Naive thymus-derived CD8-positive, alpha-beta T cell (primary cell): ENCODE measurements at regions not wholly inside any gene's neighbourhood (a gene's known extent, or its start where the extent isn't known, plus 50 kb on each side); places are given as distances from the start of the nearest gene placed in this dataset.

Experiments used
- ATAC-seq, 2 donors: fragments of 150-1000 bp; cut with Tn5 transposase in 1 of 2; sonication (Bioruptor Pico), chemical (Tn5 transposase) in 1 of 2; 1 replicate in 1 of 2; 2 replicates in 1 of 2; pipeline ENCODE4 v1.10.0; 2021; ENCODE audit warnings: mild to moderate bottlenecking in 2 of 2, moderate library complexity in 2 of 2
- POLR2A ChIA-PET: fragments of 350-600 bp; sonication (Branson Sonifier 250); formaldehyde crosslinking; loops from one replicate; lab custom pipeline; 2021; ENCODE audit warnings: antibody characterized with exemption; lab: Charles Lee
- DNase-seq, 10 donors: peaks; one replicate each; pipeline versions ENCODE4 v3.0.0 to v3.0.0-alpha.2; 2020 to 2022
- H3K27ac Mint-ChIP-seq, 10 donors: one replicate each; pipeline ENCODE4 v1.8.0; 2020 to 2022; ENCODE audit warnings: mild to moderate bottlenecking in 10 of 10, mixed read lengths in 10 of 10, moderate library complexity in 4 of 10, inconsistent platforms in 1 of 10
- H3K27me3 Mint-ChIP-seq, 5 donors: one replicate each; pipeline ENCODE4 v1.8.0; 2021 to 2022; ENCODE audit warnings: mixed read lengths in 5 of 5
- H3K36me3 Mint-ChIP-seq, 3 donors: one replicate each; pipeline ENCODE4 v1.8.0; 2020 to 2022; ENCODE audit warnings: mixed read lengths in 3 of 3, mild to moderate bottlenecking in 2 of 3, inconsistent platforms in 1 of 3
- H3K4me1 Mint-ChIP-seq, 4 donors: one replicate each; pipeline ENCODE4 v1.8.0; 2021 to 2022; ENCODE audit warnings: mixed read lengths in 4 of 4
- H3K4me3 Mint-ChIP-seq, 10 donors: one replicate each; pipeline ENCODE4 v1.8.0; 2020 to 2022; ENCODE audit warnings: mild to moderate bottlenecking in 10 of 10, mixed read lengths in 10 of 10, moderate library complexity in 6 of 10, inconsistent platforms in 1 of 10
- H3K9me3 Mint-ChIP-seq, 9 donors: one replicate each; pipeline ENCODE4 v1.8.0; 2020 to 2022; ENCODE audit warnings: mixed read lengths in 9 of 9, mild to moderate bottlenecking in 3 of 9, inconsistent platforms in 1 of 9, moderate library complexity in 1 of 9

DNA sequence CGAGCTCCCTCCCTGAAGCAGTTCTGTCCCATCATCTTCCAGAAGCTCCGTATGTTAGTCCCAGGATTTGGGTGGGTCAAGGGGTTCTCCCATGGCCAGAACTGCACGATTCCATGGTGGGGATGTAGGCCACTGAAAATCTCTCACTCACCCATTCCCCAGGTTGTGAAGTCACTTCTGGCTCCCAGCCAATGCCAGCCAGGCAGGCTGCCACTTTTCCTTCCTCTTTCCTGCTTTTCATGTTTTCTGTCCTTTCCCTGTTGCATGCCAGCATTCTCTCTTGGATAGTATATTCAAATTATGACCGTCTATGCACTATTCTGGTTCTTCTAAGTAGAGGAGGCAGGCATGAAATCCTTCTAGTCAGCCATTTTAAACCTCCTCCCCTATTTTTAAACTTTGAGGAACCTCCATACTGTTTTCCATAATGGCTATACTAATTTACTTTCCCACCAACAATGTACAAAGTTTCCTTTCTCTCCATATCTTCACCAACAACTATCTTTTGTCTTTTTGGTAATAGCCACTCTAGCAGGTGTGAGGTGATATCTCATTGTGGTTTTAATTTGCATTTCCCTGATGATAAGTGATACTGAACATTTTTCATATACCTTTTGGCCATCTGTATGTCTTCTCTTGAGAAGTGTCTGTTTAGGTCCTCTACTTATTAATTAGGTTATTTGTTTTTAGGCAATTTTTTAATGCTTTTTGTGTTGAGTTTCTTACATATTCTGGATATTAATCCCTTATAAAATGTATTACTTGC is 182.1 kb upstream of the TET2 start:
- POLR2A ChIA-PET: no interaction called here
- Mint-ChIP-seq H3K4me1 (peaks cover 8 to 16% (median 12%) of the 10 kb centered on the region in 4 donors), H3K9me3 (peaks cover 2 to 15% (median 6%) of the 10 kb centered on the region in 9 donors), H3K27me3 (no peaks in the 10 kb centered on the region), H3K4me3 (no peak overlapping the region), H3K36me3 (peaks cover 0 to 24% (median 10%) of the 10 kb centered on the region in 3 donors), H3K27ac (no peak overlapping the region)
- DNase-seq (no peak), ATAC-seq (no peak)

DNA sequence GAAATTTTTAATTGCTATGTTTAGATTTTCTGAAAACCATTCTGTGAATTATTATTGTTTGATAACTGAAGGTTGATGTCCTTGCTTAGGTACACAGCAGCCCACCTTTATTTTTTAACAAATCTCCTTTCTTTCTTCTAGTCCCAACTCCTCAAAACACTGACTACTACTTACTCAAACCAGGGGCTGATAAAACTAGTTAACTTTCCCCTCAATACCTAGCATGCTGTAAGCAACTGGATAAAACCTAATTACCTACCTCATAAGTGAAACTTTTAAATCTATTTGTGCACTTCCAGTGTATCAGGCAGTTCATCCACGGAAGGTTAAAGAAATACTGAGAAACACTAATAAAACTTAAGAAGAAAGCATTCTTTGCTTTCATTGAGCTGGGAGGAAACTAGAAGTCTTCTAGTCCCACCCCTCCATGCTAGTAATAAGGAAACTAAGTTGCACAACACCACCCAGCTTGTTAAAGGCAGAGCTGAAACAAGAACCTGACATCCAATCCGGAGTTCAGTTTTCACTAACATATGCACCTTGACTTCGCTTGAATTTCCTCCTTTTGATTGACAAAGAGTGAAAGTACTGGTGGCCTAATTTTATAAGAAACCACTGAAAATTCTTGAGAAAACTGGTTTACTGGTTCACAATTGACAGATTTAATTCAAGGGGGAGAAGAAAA is 180.2 kb upstream of the TET2 start:
- POLR2A ChIA-PET: interaction anchor here (1.5 kb wide), 1 partner anchor 17 kb away, joined by 3 read pairs; no protein-coding TSS in a partner anchor
- Mint-ChIP-seq H3K27ac (peak overlapping the region; percentile 83 to 97 (median 90)), H3K27me3 (no peaks in the 10 kb centered on the region), H3K4me3 (peak overlapping the region; percentile 51 to 88 (median 76)), H3K4me1 (peaks cover 8 to 16% (median 12%) of the 10 kb centered on the region in 4 donors), H3K36me3 (peaks cover 0 to 17% (median 7%) of the 10 kb centered on the region in 3 donors), H3K9me3 (peaks cover 0 to 5% (median 0%) of the 10 kb centered on the region in 9 donors)
- DNase-seq: peak in 5 of 10 donors; percentile 9 to 50 (median 25)
- ATAC-seq: peak; percentile 94 to 99

- DNase-seq: no peak
- Mint-ChIP-seq H3K4me3 (peak overlapping the region; percentile 51 to 88 (median 76)), H3K9me3 (peaks cover 0 to 3% (median 0%) of the 10 kb centered on the region in 9 donors), H3K36me3 (peaks cover 0 to 14% (median 3%) of the 10 kb centered on the region in 3 donors), H3K27me3 (no peaks in the 10 kb centered on the region), H3K27ac (peak overlapping the region; percentile 83 to 97 (median 90)), H3K4me1 (peaks cover 8 to 16% (median 12%) of the 10 kb centered on the region in 4 donors)
- ATAC-seq: peak in 1 of 2 donors; percentile 24
- POLR2A ChIA-PET: interaction anchor here (1.5 kb wide), 1 partner anchor 17 kb away, joined by 3 read pairs; no protein-coding TSS in a partner anchor
These were observed 179.7 kb upstream of the TET2 start for GRCh38 chr4:104967034-104967401.

- no peak overlapping the region for H3K4me3 Mint-ChIP-seq
- H3K27ac Mint-ChIP-seq: no peak overlapping the region
- H3K36me3 Mint-ChIP-seq: peaks cover 0 to 10% (median 0%) of the 10 kb centered on the region in 3 donors
- no peak for ATAC-seq
- no peaks in the 10 kb centered on the region for H3K9me3 Mint-ChIP-seq
- DNase-seq: no peak
- peaks cover 8 to 17% (median 12%) of the 10 kb centered on the region in 4 donors for H3K4me1 Mint-ChIP-seq
- POLR2A ChIA-PET: no interaction called here
- no peaks in the 10 kb centered on the region for H3K27me3 Mint-ChIP-seq
These were observed 177.1 kb upstream of the TET2 start for GRCh38 chr4:104969394-104970082.

DNA sequence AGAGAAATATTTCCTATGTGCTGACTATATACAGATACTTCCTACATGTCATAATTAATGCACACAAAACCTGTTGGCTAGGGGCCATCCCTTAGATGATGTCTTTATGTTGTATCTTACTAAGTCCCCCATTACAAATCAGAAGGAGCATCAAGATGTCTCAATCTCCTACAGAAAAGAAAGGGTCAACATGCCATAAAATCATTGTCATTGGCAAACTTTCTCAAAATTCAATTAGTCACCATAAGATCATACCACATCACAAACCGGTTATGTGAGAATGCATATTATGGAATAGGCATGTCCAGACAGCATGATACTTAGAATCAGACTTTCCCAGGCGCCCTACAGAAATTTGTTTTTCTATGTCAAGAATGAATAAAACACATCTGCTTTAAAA is 175.2 kb upstream of the TET2 start:
- H3K4me1 Mint-ChIP-seq: peaks cover 7 to 13% (median 8%) of the 10 kb centered on the region in 4 donors
- no peak overlapping the region for H3K4me3 Mint-ChIP-seq
- POLR2A ChIA-PET: no interaction called here
- H3K9me3 Mint-ChIP-seq: no peaks in the 10 kb centered on the region
- H3K27me3 Mint-ChIP-seq: no peaks in the 10 kb centered on the region
- H3K36me3 Mint-ChIP-seq: peaks cover 0 to 6% (median 0%) of the 10 kb centered on the region in 3 donors
- ATAC-seq: no peak
- H3K27ac Mint-ChIP-seq: no peak overlapping the region
- DNase-seq: no peak

DNA sequence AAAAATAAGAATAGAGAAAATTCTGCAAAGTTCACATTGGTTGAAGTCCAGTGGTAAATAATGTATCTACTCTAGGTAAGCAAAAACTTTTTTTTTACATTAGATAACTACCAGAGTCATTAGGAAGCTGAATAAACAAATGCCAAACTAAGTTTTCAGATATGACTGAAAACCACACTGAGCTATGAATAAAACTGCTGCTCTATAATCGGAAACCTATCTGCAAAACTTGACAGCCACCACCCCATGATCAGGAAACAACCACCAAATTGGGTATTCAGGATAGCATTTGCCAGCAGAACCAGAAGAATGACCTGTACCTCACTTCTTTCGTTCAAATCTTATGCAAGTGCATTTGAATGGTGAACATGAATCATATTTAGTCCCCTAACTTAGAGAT is 173.0 kb upstream of the TET2 start:
- DNase-seq (no peak), ATAC-seq (no peak)
- POLR2A ChIA-PET: no interaction called here
- Mint-ChIP-seq H3K36me3 (peaks cover 0 to 6% (median 0%) of the 10 kb centered on the region in 3 donors), H3K4me3 (no peak overlapping the region), H3K4me1 (peaks cover 0 to 8% (median 2%) of the 10 kb centered on the region in 4 donors), H3K27me3 (no peaks in the 10 kb centered on the region), H3K27ac (no peak overlapping the region), H3K9me3 (no peaks in the 10 kb centered on the region)

DNA sequence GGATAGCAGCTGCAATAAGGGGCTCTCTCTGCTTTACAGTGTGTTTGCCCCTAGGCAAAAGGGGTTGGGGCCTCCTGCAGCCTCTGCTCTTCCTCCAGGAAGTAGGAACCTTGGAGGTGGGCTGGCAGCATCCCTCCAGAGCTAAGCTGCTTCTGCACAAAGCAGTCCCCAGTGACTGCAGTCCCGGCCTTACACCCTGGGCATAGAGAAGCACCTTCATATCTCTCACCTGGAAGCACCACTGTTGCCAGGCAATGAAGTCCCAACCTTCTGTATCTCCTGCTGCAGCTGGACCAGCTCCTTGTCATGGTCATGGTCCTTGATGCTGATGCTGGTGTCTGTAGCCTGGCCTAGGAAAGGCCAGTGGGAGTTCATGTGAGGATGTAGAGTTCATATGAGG is 171.1 kb upstream of the TET2 start:
- H3K4me1 Mint-ChIP-seq: peaks cover 0 to 7% (median under 1%) of the 10 kb centered on the region in 4 donors
- POLR2A ChIA-PET: no interaction called here
- no peak overlapping the region for H3K4me3 Mint-ChIP-seq
- H3K36me3 Mint-ChIP-seq: peaks cover 0 to 12% (median 4%) of the 10 kb centered on the region in 3 donors
- no peak overlapping the region for H3K27ac Mint-ChIP-seq
- no peak for ATAC-seq
- no peaks in the 10 kb centered on the region for H3K27me3 Mint-ChIP-seq
- peaks cover 3 to 15% (median 11%) of the 10 kb centered on the region in 9 donors for H3K9me3 Mint-ChIP-seq
- no peak for DNase-seq

GRCh38 chr4:104976262-104976661 is 170.4 kb upstream of the TET2 start:
- POLR2A ChIA-PET: no interaction called here
- DNase-seq (no peak), ATAC-seq (no peak)
- Mint-ChIP-seq H3K4me1 (peaks cover 0 to 7% (median under 1%) of the 10 kb centered on the region in 4 donors), H3K4me3 (no peak overlapping the region), H3K27ac (peak overlapping the region in 1 of 10 donors; percentile 66), H3K36me3 (peaks cover 0 to 12% (median 6%) of the 10 kb centered on the region in 3 donors), H3K27me3 (no peaks in the 10 kb centered on the region), H3K9me3 (peaks cover 5 to 20% (median 12%) of the 10 kb centered on the region in 9 donors)

DNA sequence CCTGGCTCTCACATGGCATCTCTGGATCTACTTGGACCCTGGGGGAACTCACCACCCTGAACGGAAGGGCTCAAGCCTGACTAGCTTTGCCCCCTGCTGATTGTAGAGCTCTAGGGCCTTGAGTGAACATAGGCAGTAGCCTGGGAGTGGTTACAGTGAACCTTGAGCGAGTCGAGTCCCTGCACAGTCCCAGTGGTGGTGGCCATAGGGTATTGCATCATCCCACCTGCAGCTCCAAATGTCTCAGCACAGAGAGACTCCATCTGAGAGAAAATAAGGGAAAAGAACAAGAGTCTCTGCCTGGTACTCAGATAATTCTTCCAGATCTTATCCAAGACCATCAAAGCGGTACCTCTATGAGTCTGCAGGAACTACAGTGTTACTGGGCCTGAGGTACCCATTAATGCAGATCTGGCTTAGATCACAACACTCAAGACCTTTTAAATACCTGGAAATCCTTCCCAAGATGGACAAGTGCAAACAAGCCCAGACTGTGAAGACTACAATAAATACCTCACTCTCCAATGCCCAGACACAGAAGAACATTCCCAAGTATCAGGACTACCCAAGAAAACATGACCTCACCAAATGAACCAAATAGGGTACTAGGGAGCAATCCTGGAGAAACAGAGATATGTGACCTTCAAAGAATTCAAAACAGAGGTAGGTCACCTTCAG is 167.5 kb upstream of the TET2 start:
- no peak overlapping the region for H3K4me3 Mint-ChIP-seq
- POLR2A ChIA-PET: no interaction called here
- H3K9me3 Mint-ChIP-seq: peaks cover 5 to 25% (median 14%) of the 10 kb centered on the region in 9 donors
- no peak overlapping the region for H3K27ac Mint-ChIP-seq
- DNase-seq: no peak
- H3K36me3 Mint-ChIP-seq: peaks cover 0 to 15% (median 11%) of the 10 kb centered on the region in 3 donors
- H3K27me3 Mint-ChIP-seq: no peaks in the 10 kb centered on the region
- no peak for ATAC-seq
- H3K4me1 Mint-ChIP-seq: peaks cover 0 to 8% (median 4%) of the 10 kb centered on the region in 4 donors

GRCh38 chr4:104983615-104984179 is 163.0 kb upstream of the TET2 start:
- POLR2A ChIA-PET: no interaction called here
- H3K27ac Mint-ChIP-seq: no peak overlapping the region
- peaks cover 0 to 15% (median 11%) of the 10 kb centered on the region in 3 donors for H3K36me3 Mint-ChIP-seq
- H3K27me3 Mint-ChIP-seq: no peaks in the 10 kb centered on the region
- H3K4me3 Mint-ChIP-seq: no peak overlapping the region
- H3K4me1 Mint-ChIP-seq: peaks cover 0 to 6% (median 2%) of the 10 kb centered on the region in 4 donors
- DNase-seq (no peak), ATAC-seq (no peak)
- peaks cover 5 to 25% (median 14%) of the 10 kb centered on the region in 9 donors for H3K9me3 Mint-ChIP-seq

DNA sequence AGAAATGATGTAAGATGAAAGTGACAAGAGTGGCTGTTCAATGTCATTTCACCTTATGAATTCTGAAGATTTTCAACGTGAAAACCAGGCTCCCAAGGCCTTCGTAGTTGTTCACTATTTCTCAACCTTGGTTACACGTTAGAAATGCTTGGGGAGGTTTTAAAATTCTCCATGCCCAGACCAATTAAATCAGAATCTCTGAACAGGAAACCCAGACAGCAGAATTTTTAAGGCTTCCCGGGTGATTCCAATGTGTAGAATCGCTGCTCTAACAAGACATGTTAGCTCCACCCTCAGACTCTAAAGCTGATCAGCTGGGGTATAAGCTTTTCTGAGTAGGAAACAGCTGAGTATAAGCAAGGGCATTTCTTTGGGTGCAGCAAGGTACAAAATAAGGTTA is 160.4 kb upstream of the TET2 start:
- no peak overlapping the region for H3K4me3 Mint-ChIP-seq
- H3K9me3 Mint-ChIP-seq: peaks cover 0 to 11% (median 2%) of the 10 kb centered on the region in 9 donors
- ATAC-seq: no peak
- peak overlapping the region in 1 of 10 donors; percentile 6 for H3K27ac Mint-ChIP-seq
- POLR2A ChIA-PET: no interaction called here
- H3K36me3 Mint-ChIP-seq: peaks cover 0 to 5% (median 4%) of the 10 kb centered on the region in 3 donors
- H3K27me3 Mint-ChIP-seq: no peaks in the 10 kb centered on the region
- H3K4me1 Mint-ChIP-seq: peaks cover 0 to 6% (median 2%) of the 10 kb centered on the region in 4 donors
- no peak for DNase-seq

DNA sequence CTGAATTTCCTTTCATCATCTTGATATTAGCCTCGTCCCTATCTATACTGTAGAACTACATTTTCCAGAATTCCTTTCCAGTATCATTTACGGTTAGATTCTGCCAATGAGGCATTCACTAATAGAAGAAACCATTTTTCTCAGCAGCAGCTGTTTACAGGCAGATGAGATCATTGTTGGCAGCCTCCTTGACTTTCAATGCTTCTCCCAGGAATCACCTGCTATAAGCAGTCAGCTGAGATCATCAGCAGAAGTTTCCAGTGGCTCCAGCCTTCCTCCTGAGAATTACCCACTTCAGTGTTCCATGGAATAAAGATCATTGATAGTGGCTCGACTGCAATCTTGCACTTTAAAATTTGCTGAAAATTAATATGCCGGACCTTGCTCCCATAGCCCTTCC is 157.3 kb upstream of the TET2 start:
- Mint-ChIP-seq H3K9me3 (peaks cover 0 to 11% (median 9%) of the 10 kb centered on the region in 9 donors), H3K4me3 (no peak overlapping the region), H3K27me3 (no peaks in the 10 kb centered on the region), H3K27ac (no peak overlapping the region), H3K4me1 (no peaks in the 10 kb centered on the region), H3K36me3 (peaks cover 0 to 2% (median 0%) of the 10 kb centered on the region in 3 donors)
- DNase-seq: no peak
- ATAC-seq: no peak
- POLR2A ChIA-PET: no interaction called here
